Lower leg skin (tissue), 3 donors: ENCODE measurements at regions not wholly inside any gene's neighbourhood (a gene's known extent, or its start where the extent isn't known, plus 50 kb on each side); places are given as distances from the start of the nearest gene placed in this dataset.

Experiments
- POLR2A ChIP-seq, 2 donors: fragments of 450-650 bp; IDR thresholded peaks; one replicate each; pipeline ENCODE4 v1.6.1; 2016 to 2017; ENCODE audit warnings: antibody characterized with exemption in 2 of 2, mild to moderate bottlenecking in 1 of 2, moderate library complexity in 1 of 2
- TF ChIP-seq, protein P1 (sequence below), 3 donors: fragments of 450-650 bp; IDR thresholded peaks; one replicate each; pipeline ENCODE4 v1.5.1; 2016; ENCODE audit warnings: antibody characterized with exemption in 3 of 3, mild to moderate bottlenecking in 3 of 3, moderate library complexity in 2 of 3

DNA sequence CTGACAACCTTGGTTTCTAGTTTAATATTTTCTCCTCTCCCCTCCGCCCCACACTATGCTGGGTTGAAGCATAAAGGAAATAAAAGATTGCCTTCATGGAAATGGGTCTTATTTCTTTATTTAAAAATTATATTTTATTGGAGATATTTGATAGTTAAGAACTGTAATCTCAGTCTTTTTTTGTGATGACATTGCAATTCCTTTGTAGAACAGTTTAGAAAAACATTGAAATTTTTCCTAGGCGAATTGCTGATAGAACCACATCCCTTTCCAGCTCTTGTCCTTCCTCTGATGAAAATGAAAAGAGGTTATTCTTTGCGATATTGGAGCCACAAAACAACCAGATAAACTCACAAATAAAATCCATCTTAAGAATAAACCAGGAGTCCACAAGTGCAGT lies 125.6 kb upstream of the NRIP1 start:
- TF ChIP-seq, protein P1, sequence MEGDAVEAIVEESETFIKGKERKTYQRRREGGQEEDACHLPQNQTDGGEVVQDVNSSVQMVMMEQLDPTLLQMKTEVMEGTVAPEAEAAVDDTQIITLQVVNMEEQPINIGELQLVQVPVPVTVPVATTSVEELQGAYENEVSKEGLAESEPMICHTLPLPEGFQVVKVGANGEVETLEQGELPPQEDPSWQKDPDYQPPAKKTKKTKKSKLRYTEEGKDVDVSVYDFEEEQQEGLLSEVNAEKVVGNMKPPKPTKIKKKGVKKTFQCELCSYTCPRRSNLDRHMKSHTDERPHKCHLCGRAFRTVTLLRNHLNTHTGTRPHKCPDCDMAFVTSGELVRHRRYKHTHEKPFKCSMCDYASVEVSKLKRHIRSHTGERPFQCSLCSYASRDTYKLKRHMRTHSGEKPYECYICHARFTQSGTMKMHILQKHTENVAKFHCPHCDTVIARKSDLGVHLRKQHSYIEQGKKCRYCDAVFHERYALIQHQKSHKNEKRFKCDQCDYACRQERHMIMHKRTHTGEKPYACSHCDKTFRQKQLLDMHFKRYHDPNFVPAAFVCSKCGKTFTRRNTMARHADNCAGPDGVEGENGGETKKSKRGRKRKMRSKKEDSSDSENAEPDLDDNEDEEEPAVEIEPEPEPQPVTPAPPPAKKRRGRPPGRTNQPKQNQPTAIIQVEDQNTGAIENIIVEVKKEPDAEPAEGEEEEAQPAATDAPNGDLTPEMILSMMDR (IDR thresholded peaks at IDR 0.05), result no peak
- TF ChIP-seq POLR2A (IDR thresholded peaks at IDR 0.05), result no peak
